HL-60 (cell line): ENCODE measurements at regions not wholly inside any gene's neighbourhood (a gene's known extent, or its start where the extent isn't known, plus 50 kb on each side); places are given as distances from the start of the nearest gene placed in this dataset.

Source experiments
- DNase-seq, 2 experiments: peaks; one replicate each; pipeline ENCODE4 v3.0.0-alpha.2; 2010 to 2020; ENCODE audit warnings: low read depth in 1 of 2, low spot score in 1 of 2
- H3K27ac ChIP-seq: fragments of 250-450 bp; sonication (Bioruptor Pico); replicated peaks from 2 replicates; pipeline ENCODE4 v1.5.1; 2020; ENCODE audit warnings: mild to moderate bottlenecking, moderate library complexity
- H3K27me3 ChIP-seq: fragments of 250-450 bp; sonication (Bioruptor Pico); 2 replicates; pipeline ENCODE4 v1.5.1; 2021; ENCODE audit warnings: mild to moderate bottlenecking, moderate library complexity; ENCODE audit not compliant: insufficient read depth, poor library complexity, severe bottlenecking
- H3K4me3 ChIP-seq: replicated peaks from 2 replicates; pipeline ENCODE4 v1.5.1; 2011; ENCODE audit warnings: mild to moderate bottlenecking, control low read depth, low read length; ENCODE audit not compliant: insufficient read depth
- GABPA ChIP-seq: IDR thresholded peaks from 2 replicates; pipeline ENCODE4 v1.6.1; 2012; ENCODE audit warnings: low read depth
- POLR2AphosphoS5 ChIP-seq: IDR thresholded peaks from 2 replicates; pipeline ENCODE4 v1.6.1; 2012; ENCODE audit warnings: low read depth
- REST ChIP-seq: IDR thresholded peaks from 2 replicates; pipeline ENCODE4 v1.6.1; 2012; ENCODE audit warnings: low read depth; ENCODE audit not compliant: insufficient replicate concordance
- SPI1 ChIP-seq: IDR thresholded peaks from 2 replicates; pipeline ENCODE4 v1.6.1; 2012; ENCODE audit warnings: low read depth, mild to moderate bottlenecking, borderline replicate concordance
- TF ChIP-seq, protein P1 (sequence below): IDR thresholded peaks from one replicate; pipeline ENCODE4 v1.5.1; 2011; ENCODE audit warnings: low read length, control low read depth, inconsistent platforms; ENCODE audit not compliant: insufficient read depth

DNA sequence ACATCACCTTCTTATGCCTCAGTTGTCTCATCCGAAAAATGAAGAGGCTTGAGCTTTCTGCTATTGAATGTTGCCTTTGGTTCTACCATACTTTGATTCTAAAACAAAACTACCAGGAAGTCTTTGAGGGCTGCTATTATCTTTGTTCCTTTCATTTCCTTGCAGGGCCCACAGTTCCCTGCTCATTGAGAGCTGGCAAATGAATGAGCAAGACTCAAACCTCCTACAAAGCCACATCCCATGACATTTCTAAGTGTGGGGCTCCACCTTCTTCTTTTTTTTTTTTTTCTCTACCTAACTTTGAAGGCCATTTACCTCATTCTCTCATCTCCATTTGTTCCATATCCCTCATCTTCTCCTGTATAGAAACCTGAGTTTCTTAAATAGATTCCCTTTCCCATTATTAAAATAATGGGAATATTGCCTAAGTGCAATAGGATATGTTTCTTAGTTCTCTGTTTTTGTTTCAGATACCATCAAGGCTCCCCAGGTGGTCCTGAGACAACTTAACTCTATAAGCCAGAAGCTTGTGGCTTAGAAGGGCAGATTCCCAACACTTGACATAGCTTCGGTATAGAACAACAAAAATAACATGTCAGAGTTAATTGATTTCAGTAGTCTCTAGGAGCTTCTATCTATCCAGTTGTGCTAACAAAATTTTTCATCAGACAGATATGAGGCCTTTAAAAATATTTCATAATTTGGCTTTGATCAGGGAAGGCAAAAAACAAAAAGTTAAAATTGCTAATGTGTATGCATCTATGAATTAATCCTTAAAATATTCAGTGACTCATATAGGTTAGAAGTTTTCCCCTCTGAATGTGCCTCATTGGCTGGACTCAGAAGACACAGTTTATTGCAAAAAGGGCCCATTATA is 951.6 kb downstream of the TUSC7 start:
- Histone ChIP-seq H3K4me3 (no peak overlapping the region), H3K27me3 (peaks cover 4% of the 10 kb centered on the region), H3K27ac (no peak overlapping the region)
- TF ChIP-seq GABPA, result no peak
- no peak for DNase-seq

GRCh38 chr3:117661818-117662095 is 952.2 kb downstream of the TUSC7 start:
- H3K27me3 ChIP-seq, result peaks cover 4% of the 10 kb centered on the region
- no peak overlapping the region for H3K4me3 ChIP-seq
- no peak for TF ChIP-seq SPI1
- TF ChIP-seq GABPA, result no peak
- TF ChIP-seq, protein P1, sequence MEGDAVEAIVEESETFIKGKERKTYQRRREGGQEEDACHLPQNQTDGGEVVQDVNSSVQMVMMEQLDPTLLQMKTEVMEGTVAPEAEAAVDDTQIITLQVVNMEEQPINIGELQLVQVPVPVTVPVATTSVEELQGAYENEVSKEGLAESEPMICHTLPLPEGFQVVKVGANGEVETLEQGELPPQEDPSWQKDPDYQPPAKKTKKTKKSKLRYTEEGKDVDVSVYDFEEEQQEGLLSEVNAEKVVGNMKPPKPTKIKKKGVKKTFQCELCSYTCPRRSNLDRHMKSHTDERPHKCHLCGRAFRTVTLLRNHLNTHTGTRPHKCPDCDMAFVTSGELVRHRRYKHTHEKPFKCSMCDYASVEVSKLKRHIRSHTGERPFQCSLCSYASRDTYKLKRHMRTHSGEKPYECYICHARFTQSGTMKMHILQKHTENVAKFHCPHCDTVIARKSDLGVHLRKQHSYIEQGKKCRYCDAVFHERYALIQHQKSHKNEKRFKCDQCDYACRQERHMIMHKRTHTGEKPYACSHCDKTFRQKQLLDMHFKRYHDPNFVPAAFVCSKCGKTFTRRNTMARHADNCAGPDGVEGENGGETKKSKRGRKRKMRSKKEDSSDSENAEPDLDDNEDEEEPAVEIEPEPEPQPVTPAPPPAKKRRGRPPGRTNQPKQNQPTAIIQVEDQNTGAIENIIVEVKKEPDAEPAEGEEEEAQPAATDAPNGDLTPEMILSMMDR, result no peak
- no peak for TF ChIP-seq REST
- no peak for TF ChIP-seq POLR2AphosphoS5
- no peak for DNase-seq
- no peak overlapping the region for H3K27ac ChIP-seq

- DNase-seq, result no peak
- Histone ChIP-seq H3K4me3 (no peak overlapping the region), H3K27me3 (peaks cover 4% of the 10 kb centered on the region), H3K27ac (no peak overlapping the region)
- TF ChIP-seq GABPA, result no peak
- TF ChIP-seq REST, result no peak
- TF ChIP-seq POLR2AphosphoS5, result no peak
- TF ChIP-seq, protein P1, result no peak
- TF ChIP-seq SPI1, result no peak
Measured at GRCh38 chr3:117665296-117665695, 955.7 kb downstream of the TUSC7 start.

DNA sequence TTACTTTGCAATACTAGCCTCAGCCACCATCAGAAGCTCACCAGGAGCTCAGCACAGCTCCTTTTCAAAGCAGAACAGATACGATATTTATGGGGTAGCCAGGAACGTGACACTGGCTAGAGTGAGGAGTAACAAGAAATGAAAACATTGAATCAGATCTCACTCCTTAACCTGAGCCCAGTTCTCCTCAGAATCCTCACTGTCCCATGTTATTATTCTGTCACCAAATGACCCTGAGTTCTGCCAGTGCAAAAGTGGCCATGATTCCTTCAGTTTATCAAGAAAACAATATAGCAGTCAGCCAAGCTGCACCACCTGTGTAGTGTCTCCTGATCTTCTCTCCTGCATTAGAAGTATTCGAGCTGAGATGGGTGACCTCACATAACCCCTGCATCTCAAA is 956.7 kb downstream of the TUSC7 start:
- DNase-seq, result no peak
- TF ChIP-seq SPI1 (no peak), POLR2AphosphoS5 (no peak), REST (no peak), GABPA (no peak)
- TF ChIP-seq, protein P1, result no peak
- H3K27me3 ChIP-seq, result peaks cover 4% of the 10 kb centered on the region
- no peak overlapping the region for H3K27ac ChIP-seq
- no peak overlapping the region for H3K4me3 ChIP-seq
